ENCODE measurements at regions not wholly inside any gene's neighbourhood (a gene's known extent, or its start where the extent isn't known, plus 50 kb on each side); places are given as distances from the start of the nearest gene placed in this dataset.

GRCh38 chr12:33192226-33192625, 247.4 kb downstream of the SYT10 start:
- no peak for TF ChIP-seq CTCF (IDR thresholded peaks at IDR 0.05; ENCODE audit: poor library complexity)
- TF ChIP-seq EZH2phosphoT487 (IDR thresholded peaks at IDR 0.05; ENCODE audit: low read depth, severe bottlenecking, unreplicated experiment), result no peak
- no peak for TF ChIP-seq EZH2 (IDR thresholded peaks at IDR 0.05; ENCODE audit: borderline replicate concordance)
- Histone ChIP-seq H2AFZ (no peak overlapping the region), H3K27ac (no peak overlapping the region), H3K79me2 (no peaks in the 10 kb centered on the region), H3K4me3 (no peak overlapping the region), H4K20me1 (ENCODE audit: insufficient read depth, poor library complexity, severe bottlenecking) (no peaks in the 10 kb centered on the region), H3K4me2 (no peak overlapping the region), H3K36me3 (replicated peaks; ENCODE audit: insufficient read depth, low read depth) (no peaks in the 10 kb centered on the region), H3K27me3 (no peaks in the 10 kb centered on the region), H3K4me1 (ENCODE audit: insufficient read depth) (no peaks in the 10 kb centered on the region), H3K9me2 (replicated peaks; ENCODE audit: insufficient read depth) (no peaks in the 10 kb centered on the region), H3K9me3 (ENCODE audit: low read depth) (peaks cover 7% of the 10 kb centered on the region)
- no peak for DNase-seq (ENCODE audit: low spot score)
- WGBS (ENCODE audit: low lambda C conversion rate, missing lambda C conversion rate), result 77% methylated on average over 4 of the region's 4 CpGs

GRCh38 chr12:33187409-33187808, 252.2 kb downstream of the SYT10 start:
- Histone ChIP-seq H2AFZ (no peak overlapping the region), H3K27me3 (no peaks in the 10 kb centered on the region), H3K4me3 (no peak overlapping the region), H3K9me2 (replicated peaks; ENCODE audit: insufficient read depth) (no peaks in the 10 kb centered on the region), H3K4me2 (no peak overlapping the region), H3K4me1 (ENCODE audit: insufficient read depth) (no peaks in the 10 kb centered on the region), H3K9me3 (ENCODE audit: low read depth) (peaks cover 7% of the 10 kb centered on the region), H3K36me3 (replicated peaks; ENCODE audit: insufficient read depth, low read depth) (no peaks in the 10 kb centered on the region), H4K20me1 (ENCODE audit: insufficient read depth, poor library complexity, severe bottlenecking) (no peaks in the 10 kb centered on the region), H3K79me2 (no peaks in the 10 kb centered on the region), H3K27ac (no peak overlapping the region)
- DNase-seq (ENCODE audit: low spot score), result no peak
- TF ChIP-seq EZH2phosphoT487 (IDR thresholded peaks at IDR 0.05; ENCODE audit: low read depth, severe bottlenecking, unreplicated experiment) (no peak), CTCF (IDR thresholded peaks at IDR 0.05; ENCODE audit: poor library complexity) (no peak), EZH2 (IDR thresholded peaks at IDR 0.05; ENCODE audit: borderline replicate concordance) (no peak)

- 61% methylated on average over 3 of the region's 3 CpGs for WGBS (ENCODE audit: low lambda C conversion rate, missing lambda C conversion rate)
- no peak for DNase-seq (ENCODE audit: low spot score)
- H4K20me1 ChIP-seq (ENCODE audit: insufficient read depth, poor library complexity, severe bottlenecking), result no peaks in the 10 kb centered on the region
- no peak overlapping the region for H3K27ac ChIP-seq
- H3K4me3 ChIP-seq, result no peak overlapping the region
- no peaks in the 10 kb centered on the region for H3K36me3 ChIP-seq (replicated peaks; ENCODE audit: insufficient read depth, low read depth)
- no peaks in the 10 kb centered on the region for H3K27me3 ChIP-seq
- H3K4me2 ChIP-seq, result no peak overlapping the region
- no peak overlapping the region for H2AFZ ChIP-seq
- H3K9me2 ChIP-seq (replicated peaks; ENCODE audit: insufficient read depth), result no peaks in the 10 kb centered on the region
- H3K79me2 ChIP-seq, result no peaks in the 10 kb centered on the region
- H3K9me3 ChIP-seq (ENCODE audit: low read depth), result peaks cover 7% of the 10 kb centered on the region
- H3K4me1 ChIP-seq (ENCODE audit: insufficient read depth), result no peaks in the 10 kb centered on the region
- TF ChIP-seq EZH2 (IDR thresholded peaks at IDR 0.05; ENCODE audit: borderline replicate concordance), result no peak
- TF ChIP-seq CTCF (IDR thresholded peaks at IDR 0.05; ENCODE audit: poor library complexity), result no peak
- no peak for TF ChIP-seq EZH2phosphoT487 (IDR thresholded peaks at IDR 0.05; ENCODE audit: low read depth, severe bottlenecking, unreplicated experiment)
Measured at GRCh38 chr12:33184161-33184560, 255.5 kb downstream of the SYT10 start.

GRCh38 chr12:33182485-33182884, 257.1 kb downstream of the SYT10 start:
- no peak overlapping the region for H3K4me2 ChIP-seq
- H3K9me3 ChIP-seq (ENCODE audit: low read depth), result no peaks in the 10 kb centered on the region
- H4K20me1 ChIP-seq (ENCODE audit: insufficient read depth, poor library complexity, severe bottlenecking), result no peaks in the 10 kb centered on the region
- no peak for DNase-seq (ENCODE audit: low spot score)
- no peak overlapping the region for H3K27ac ChIP-seq
- H2AFZ ChIP-seq, result peak overlapping the region; percentile 21
- H3K79me2 ChIP-seq, result no peaks in the 10 kb centered on the region
- H3K36me3 ChIP-seq (replicated peaks; ENCODE audit: insufficient read depth, low read depth), result no peaks in the 10 kb centered on the region
- H3K27me3 ChIP-seq, result no peaks in the 10 kb centered on the region
- no peak overlapping the region for H3K4me3 ChIP-seq
- H3K9me2 ChIP-seq (replicated peaks; ENCODE audit: insufficient read depth), result no peaks in the 10 kb centered on the region
- no peaks in the 10 kb centered on the region for H3K4me1 ChIP-seq (ENCODE audit: insufficient read depth)
- TF ChIP-seq CTCF (IDR thresholded peaks at IDR 0.05; ENCODE audit: poor library complexity) (no peak), EZH2 (IDR thresholded peaks at IDR 0.05; ENCODE audit: borderline replicate concordance) (no peak), EZH2phosphoT487 (IDR thresholded peaks at IDR 0.05; ENCODE audit: low read depth, severe bottlenecking, unreplicated experiment) (no peak)
- WGBS (ENCODE audit: low lambda C conversion rate, missing lambda C conversion rate), result 9% methylated on average over 1 of the region's 1 CpG

Data from hepatocyte (in vitro differentiated cells).